PFSK-1 (cell line): ENCODE measurements at regions not wholly inside any gene's neighbourhood (a gene's known extent, or its start where the extent isn't known, plus 50 kb on each side); places are given as distances from the start of the nearest gene placed in this dataset.

Experiments used
- FOXP2 ChIP-seq: optimal IDR thresholded peaks from 2 replicates; pipeline ENCODE3; 2011; ENCODE audit warnings: borderline replicate concordance, control low read depth, inconsistent platforms; ENCODE audit not compliant: insufficient read depth; ENCODE audit errors: extremely low read length, extremely low read depth
- POLR2AphosphoS5 ChIP-seq: IDR thresholded peaks from 2 replicates; pipeline ENCODE4 v1.6.1; 2012; ENCODE audit warnings: low read depth, mild to moderate bottlenecking, control low read depth, low read length, moderate library complexity
- SIN3A ChIP-seq: IDR thresholded peaks from 2 replicates; pipeline ENCODE4 v1.6.1; 2012; ENCODE audit warnings: mild to moderate bottlenecking, low read length, moderate library complexity, borderline replicate concordance; ENCODE audit not compliant: insufficient read depth
- TAF1 ChIP-seq: IDR thresholded peaks from 2 replicates; pipeline ENCODE4 v1.6.1; 2012; ENCODE audit warnings: low read length, control low read depth, borderline replicate concordance; ENCODE audit not compliant: insufficient read depth
- TF ChIP-seq, protein P1 (sequence below), 2 experiments: IDR thresholded peaks; 2 replicates each; pipeline versions ENCODE4 v1.6.1 to v1.8.0; 2011 to 2012; ENCODE audit warnings: low read depth in 2 of 2, low read length in 2 of 2, control low read depth in 1 of 2, inconsistent platforms in 1 of 2, mild to moderate bottlenecking in 1 of 2, moderate library complexity in 1 of 2; ENCODE audit not compliant: insufficient read depth in 1 of 2

- TF ChIP-seq TAF1 = no peak
- no peak for TF ChIP-seq FOXP2
- TF ChIP-seq, protein P1, sequence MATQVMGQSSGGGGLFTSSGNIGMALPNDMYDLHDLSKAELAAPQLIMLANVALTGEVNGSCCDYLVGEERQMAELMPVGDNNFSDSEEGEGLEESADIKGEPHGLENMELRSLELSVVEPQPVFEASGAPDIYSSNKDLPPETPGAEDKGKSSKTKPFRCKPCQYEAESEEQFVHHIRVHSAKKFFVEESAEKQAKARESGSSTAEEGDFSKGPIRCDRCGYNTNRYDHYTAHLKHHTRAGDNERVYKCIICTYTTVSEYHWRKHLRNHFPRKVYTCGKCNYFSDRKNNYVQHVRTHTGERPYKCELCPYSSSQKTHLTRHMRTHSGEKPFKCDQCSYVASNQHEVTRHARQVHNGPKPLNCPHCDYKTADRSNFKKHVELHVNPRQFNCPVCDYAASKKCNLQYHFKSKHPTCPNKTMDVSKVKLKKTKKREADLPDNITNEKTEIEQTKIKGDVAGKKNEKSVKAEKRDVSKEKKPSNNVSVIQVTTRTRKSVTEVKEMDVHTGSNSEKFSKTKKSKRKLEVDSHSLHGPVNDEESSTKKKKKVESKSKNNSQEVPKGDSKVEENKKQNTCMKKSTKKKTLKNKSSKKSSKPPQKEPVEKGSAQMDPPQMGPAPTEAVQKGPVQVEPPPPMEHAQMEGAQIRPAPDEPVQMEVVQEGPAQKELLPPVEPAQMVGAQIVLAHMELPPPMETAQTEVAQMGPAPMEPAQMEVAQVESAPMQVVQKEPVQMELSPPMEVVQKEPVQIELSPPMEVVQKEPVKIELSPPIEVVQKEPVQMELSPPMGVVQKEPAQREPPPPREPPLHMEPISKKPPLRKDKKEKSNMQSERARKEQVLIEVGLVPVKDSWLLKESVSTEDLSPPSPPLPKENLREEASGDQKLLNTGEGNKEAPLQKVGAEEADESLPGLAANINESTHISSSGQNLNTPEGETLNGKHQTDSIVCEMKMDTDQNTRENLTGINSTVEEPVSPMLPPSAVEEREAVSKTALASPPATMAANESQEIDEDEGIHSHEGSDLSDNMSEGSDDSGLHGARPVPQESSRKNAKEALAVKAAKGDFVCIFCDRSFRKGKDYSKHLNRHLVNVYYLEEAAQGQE (IDR thresholded peaks at IDR 0.05; ENCODE audit: insufficient read depth in 1 of 2, low read depth in 2 of 2, low read length in 2 of 2) = no peak
- no peak for TF ChIP-seq POLR2AphosphoS5
- TF ChIP-seq SIN3A = no peak
Observed at GRCh38 chr4:35652197-35652596, 592.1 kb downstream of the ARAP2 start.

- TF ChIP-seq POLR2AphosphoS5 (no peak), FOXP2 (no peak), TAF1 (no peak), SIN3A (no peak)
- TF ChIP-seq, protein P1 (IDR thresholded peaks at IDR 0.05; ENCODE audit: insufficient read depth in 1 of 2, low read depth in 2 of 2, low read length in 2 of 2) = no peak
Observed at GRCh38 chr4:35653451-35653850, 590.9 kb downstream of the ARAP2 start.

GRCh38 chr4:35673137-35673536 lies 571.2 kb downstream of the ARAP2 start:
- no peak for TF ChIP-seq POLR2AphosphoS5
- no peak for TF ChIP-seq SIN3A
- TF ChIP-seq TAF1 = no peak
- TF ChIP-seq, protein P1 (IDR thresholded peaks at IDR 0.05; ENCODE audit: insufficient read depth in 1 of 2, low read depth in 2 of 2, low read length in 2 of 2) = no peak
- no peak for TF ChIP-seq FOXP2

GRCh38 chr4:35684755-35685154 lies 559.6 kb downstream of the ARAP2 start:
- TF ChIP-seq SIN3A (no peak), TAF1 (no peak), FOXP2 (no peak), POLR2AphosphoS5 (no peak)
- TF ChIP-seq, protein P1 (IDR thresholded peaks at IDR 0.05; ENCODE audit: insufficient read depth in 1 of 2, low read depth in 2 of 2, low read length in 2 of 2) = no peak

- TF ChIP-seq TAF1 (no peak), SIN3A (no peak), FOXP2 (no peak), POLR2AphosphoS5 (no peak)
- TF ChIP-seq, protein P1 (IDR thresholded peaks at IDR 0.05; ENCODE audit: insufficient read depth in 1 of 2, low read depth in 2 of 2, low read length in 2 of 2) = no peak
Observed at GRCh38 chr4:35689870-35690269, 554.4 kb downstream of the ARAP2 start.
